ENCODE measurements at regions not wholly inside any gene's neighbourhood (a gene's known extent, or its start where the extent isn't known, plus 50 kb on each side); places are given as distances from the start of the nearest gene placed in this dataset.

DNA sequence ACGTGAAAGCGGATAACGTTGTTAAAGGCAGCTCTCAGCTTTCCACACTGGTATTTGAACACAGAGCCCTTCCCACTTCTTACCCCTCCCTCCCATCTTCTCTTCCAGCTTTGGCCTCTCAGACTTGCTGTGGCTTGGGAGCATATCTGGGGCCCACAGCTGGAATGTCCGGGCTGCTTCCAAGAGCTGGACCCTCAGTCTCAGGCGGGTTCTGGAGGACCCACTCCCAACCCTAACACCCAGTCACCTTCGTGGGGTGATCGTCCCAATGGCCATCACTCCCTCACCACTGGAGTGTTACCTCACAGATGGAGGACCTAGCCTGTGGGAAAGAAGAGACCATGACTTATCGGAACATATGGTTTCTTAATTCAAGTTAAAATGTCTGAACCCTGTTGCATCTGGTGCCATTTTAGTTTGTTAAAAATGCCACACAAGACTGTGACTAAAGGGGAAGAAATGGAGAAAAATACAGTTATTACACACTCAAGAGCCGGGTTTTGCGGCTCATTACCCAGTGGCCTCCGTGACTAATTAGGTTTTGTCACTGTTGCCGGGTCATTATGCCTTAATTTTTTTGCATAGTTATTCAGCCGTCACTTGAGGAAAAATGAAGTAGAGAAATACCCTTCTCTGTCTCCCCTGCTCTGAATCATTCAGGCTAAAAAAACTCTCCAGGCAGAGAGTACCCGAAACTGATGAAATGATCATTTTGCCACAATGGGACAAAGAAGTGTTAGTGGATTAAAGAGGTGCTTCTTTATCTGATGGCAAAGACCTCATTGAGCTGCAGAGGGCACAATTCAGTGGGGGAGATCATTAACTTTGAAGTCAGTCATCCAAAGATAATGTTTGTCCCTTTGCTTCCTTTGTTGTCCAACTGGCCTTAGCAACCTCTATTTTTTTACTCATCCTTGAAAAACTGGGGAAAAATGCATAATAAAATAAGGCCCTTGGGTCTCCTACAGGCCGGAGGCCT, 87.2 kb upstream of the HTATIP2 start:
- Mint-ChIP-seq H3K4me1 (peaks cover 0 to 11% (median 1%) of the 10 kb centered on the region in 4 donors), H3K36me3 (no peaks in the 10 kb centered on the region), H3K27ac (no peak overlapping the region), H3K27me3 (peaks cover 1 to 19% (median 14%) of the 10 kb centered on the region in 5 donors), H3K4me3 (no peak overlapping the region), H3K9me3 (peaks cover 0 to 2% (median 0%) of the 10 kb centered on the region in 9 donors)
- DNase-seq (no peak), ATAC-seq (no peak)
- POLR2A ChIA-PET, result no interaction called here

GRCh38 chr11:20274031-20274430, 89.5 kb upstream of the HTATIP2 start:
- Mint-ChIP-seq H3K4me3 (no peak overlapping the region), H3K4me1 (peaks cover 0 to 8% (median 1%) of the 10 kb centered on the region in 4 donors), H3K27me3 (peaks cover 4 to 30% (median 13%) of the 10 kb centered on the region in 5 donors), H3K36me3 (no peaks in the 10 kb centered on the region), H3K9me3 (peaks cover 0 to 2% (median 0%) of the 10 kb centered on the region in 9 donors), H3K27ac (no peak overlapping the region)
- POLR2A ChIA-PET, result no interaction called here
- ATAC-seq (no peak), DNase-seq (no peak)

DNA sequence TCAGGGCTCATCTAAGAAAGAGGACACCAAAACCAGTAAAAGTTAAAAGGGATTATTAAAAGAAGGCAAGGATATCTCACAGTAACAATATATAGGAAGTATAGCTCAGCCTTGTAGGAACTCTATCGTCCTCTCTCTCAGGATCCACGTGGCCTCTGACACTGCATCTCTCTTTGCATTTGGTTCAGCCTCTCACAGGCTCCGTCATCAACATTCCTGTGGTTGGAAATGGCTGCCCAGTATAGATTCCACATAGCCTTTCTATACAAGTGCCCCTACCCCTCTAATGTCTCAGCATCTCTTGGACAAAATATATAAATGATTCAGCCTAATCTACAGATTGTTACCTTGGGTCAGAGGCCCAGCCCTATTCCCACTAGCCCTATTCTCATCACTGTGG, 101.3 kb upstream of the DBX1 start:
- peaks cover 0 to 1% (median 0%) of the 10 kb centered on the region in 9 donors for H3K9me3 Mint-ChIP-seq
- H3K27ac Mint-ChIP-seq, result no peak overlapping the region

GRCh38 chr11:20260307-20260706, 100.0 kb upstream of the DBX1 start:
- no peak overlapping the region for H3K27ac Mint-ChIP-seq
- H3K4me3 Mint-ChIP-seq, result no peak overlapping the region
- DNase-seq, result no peak
- peaks cover 0 to 1% (median 0%) of the 10 kb centered on the region in 9 donors for H3K9me3 Mint-ChIP-seq
- POLR2A ChIA-PET, result no interaction called here
- no peaks in the 10 kb centered on the region for H3K36me3 Mint-ChIP-seq
- ATAC-seq, result no peak
- H3K4me1 Mint-ChIP-seq, result no peaks in the 10 kb centered on the region
- peaks cover 5 to 35% (median 16%) of the 10 kb centered on the region in 5 donors for H3K27me3 Mint-ChIP-seq

More for the DNA sequence above, 101.3 kb upstream of the DBX1 start:
- Mint-ChIP-seq H3K4me3 (no peak overlapping the region), H3K27me3 (peaks cover 6 to 35% (median 14%) of the 10 kb centered on the region in 5 donors), H3K36me3 (no peaks in the 10 kb centered on the region), H3K4me1 (no peaks in the 10 kb centered on the region)
- POLR2A ChIA-PET, result no interaction called here
- no peak for ATAC-seq
- no peak for DNase-seq

- Mint-ChIP-seq H3K9me3 (peaks cover 0 to 1% (median 0%) of the 10 kb centered on the region in 9 donors), H3K36me3 (no peaks in the 10 kb centered on the region), H3K4me1 (no peaks in the 10 kb centered on the region), H3K27ac (no peak overlapping the region), H3K27me3 (peaks cover 5 to 32% (median 16%) of the 10 kb centered on the region in 5 donors), H3K4me3 (no peak overlapping the region)
- POLR2A ChIA-PET, result no interaction called here
- no peak for ATAC-seq
- DNase-seq, result no peak
Measured at GRCh38 chr11:20259506-20259905, 99.2 kb upstream of the DBX1 start.

- Mint-ChIP-seq H3K4me1 (no peaks in the 10 kb centered on the region), H3K27ac (no peak overlapping the region), H3K27me3 (peaks cover 3 to 21% (median 12%) of the 10 kb centered on the region in 5 donors), H3K36me3 (no peaks in the 10 kb centered on the region), H3K4me3 (no peak overlapping the region), H3K9me3 (peaks cover 0 to 1% (median 0%) of the 10 kb centered on the region in 9 donors)
- POLR2A ChIA-PET, result no interaction called here
- DNase-seq (no peak), ATAC-seq (no peak)
Measured at GRCh38 chr11:20258376-20258895, 98.2 kb upstream of the DBX1 start.

- DNase-seq (no peak), ATAC-seq (no peak)
- peaks cover 0 to 1% (median 0%) of the 10 kb centered on the region in 9 donors for H3K9me3 Mint-ChIP-seq
- no peak overlapping the region for H3K27ac Mint-ChIP-seq
- H3K4me1 Mint-ChIP-seq, result no peaks in the 10 kb centered on the region
- no peak overlapping the region for H3K4me3 Mint-ChIP-seq
- H3K36me3 Mint-ChIP-seq, result no peaks in the 10 kb centered on the region
- POLR2A ChIA-PET, result no interaction called here
- peaks cover 5 to 23% (median 14%) of the 10 kb centered on the region in 5 donors for H3K27me3 Mint-ChIP-seq
Measured at GRCh38 chr11:20256925-20257324, 96.7 kb upstream of the DBX1 start.

DNA sequence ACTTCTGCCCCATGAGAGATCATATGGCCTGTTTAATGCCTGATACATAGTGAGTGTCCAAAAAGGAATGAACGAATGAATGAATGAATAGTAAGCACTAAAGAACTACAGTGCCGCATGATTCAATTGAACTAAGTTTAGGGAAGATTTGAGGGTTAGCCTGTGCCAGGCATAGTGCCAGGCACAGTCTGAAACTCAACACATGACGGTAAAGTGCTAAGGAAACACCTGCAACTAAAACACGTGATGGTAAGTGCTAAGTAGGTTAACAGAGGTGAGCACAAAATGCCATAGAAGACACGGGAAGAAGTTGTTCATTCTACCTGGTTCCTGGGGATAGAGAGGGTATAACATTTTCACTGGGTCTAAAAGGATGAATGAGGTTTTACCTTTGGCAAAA, 93.5 kb upstream of the DBX1 start:
- no peak for DNase-seq
- POLR2A ChIA-PET, result no interaction called here
- Mint-ChIP-seq H3K9me3 (no peaks in the 10 kb centered on the region), H3K36me3 (no peaks in the 10 kb centered on the region), H3K4me3 (no peak overlapping the region), H3K4me1 (no peaks in the 10 kb centered on the region), H3K27me3 (peaks cover 0 to 13% (median 3%) of the 10 kb centered on the region in 5 donors), H3K27ac (no peak overlapping the region)
- ATAC-seq, result no peak

DNA sequence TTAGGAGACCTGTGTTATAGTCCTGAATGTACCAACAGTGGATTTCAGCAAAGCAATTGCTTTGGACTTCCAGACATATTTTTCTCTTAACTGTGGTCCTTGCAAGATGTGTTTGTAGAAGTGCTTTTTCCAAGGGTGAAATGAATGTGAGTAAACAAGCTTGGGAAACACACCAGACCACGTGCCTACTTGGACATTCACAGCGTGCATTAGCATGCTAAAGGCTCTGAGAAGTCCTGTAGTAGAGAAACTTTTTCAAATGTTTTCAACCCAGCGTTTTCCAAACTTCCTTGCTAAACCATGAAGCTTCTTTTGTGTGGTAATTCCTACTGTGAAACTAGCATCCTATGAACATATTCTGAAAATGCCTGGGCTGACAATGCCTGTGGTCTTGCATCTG, 91.2 kb upstream of the DBX1 start:
- no peak overlapping the region for H3K4me3 Mint-ChIP-seq
- no peak overlapping the region for H3K27ac Mint-ChIP-seq
- DNase-seq (no peak), ATAC-seq (no peak)
- POLR2A ChIA-PET, result no interaction called here
- H3K27me3 Mint-ChIP-seq, result peaks cover 0 to 22% (median 8%) of the 10 kb centered on the region in 5 donors
- no peaks in the 10 kb centered on the region for H3K36me3 Mint-ChIP-seq
- no peaks in the 10 kb centered on the region for H3K4me1 Mint-ChIP-seq
- H3K9me3 Mint-ChIP-seq, result no peaks in the 10 kb centered on the region

DNA sequence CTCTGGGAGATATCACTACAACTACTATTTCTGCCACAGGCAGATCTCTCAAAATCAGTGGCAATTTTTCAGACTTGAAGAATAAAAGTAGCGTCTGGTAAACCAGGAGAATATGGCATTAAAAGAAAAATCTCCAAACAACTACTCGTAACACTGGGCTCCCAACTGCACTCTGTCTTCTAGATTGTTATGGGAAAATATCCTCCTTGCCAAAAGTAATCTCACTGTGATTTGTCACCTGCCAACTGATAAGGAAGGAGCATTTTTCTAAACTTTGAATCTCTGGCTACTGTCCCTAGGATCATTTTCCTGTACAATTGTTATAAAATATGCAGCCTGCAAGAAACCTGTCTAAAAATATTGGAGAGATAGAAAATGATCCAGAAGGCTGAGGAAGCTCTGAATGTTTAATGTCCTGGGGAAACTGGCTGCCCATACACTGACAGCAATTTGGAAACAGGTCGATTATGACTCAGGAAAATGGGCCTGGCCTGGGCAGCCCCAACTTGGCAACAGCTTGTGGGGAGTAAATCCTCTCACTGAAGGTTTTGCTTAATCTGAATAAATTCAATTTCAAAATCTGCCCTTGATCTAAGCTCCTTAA, 90.5 kb upstream of the DBX1 start:
- Mint-ChIP-seq H3K4me3 (no peak overlapping the region), H3K27me3 (peaks cover 0 to 22% (median 9%) of the 10 kb centered on the region in 5 donors), H3K4me1 (no peaks in the 10 kb centered on the region), H3K9me3 (no peaks in the 10 kb centered on the region), H3K27ac (no peak overlapping the region), H3K36me3 (no peaks in the 10 kb centered on the region)
- ATAC-seq (no peak), DNase-seq (no peak)
- POLR2A ChIA-PET, result no interaction called here

DNA sequence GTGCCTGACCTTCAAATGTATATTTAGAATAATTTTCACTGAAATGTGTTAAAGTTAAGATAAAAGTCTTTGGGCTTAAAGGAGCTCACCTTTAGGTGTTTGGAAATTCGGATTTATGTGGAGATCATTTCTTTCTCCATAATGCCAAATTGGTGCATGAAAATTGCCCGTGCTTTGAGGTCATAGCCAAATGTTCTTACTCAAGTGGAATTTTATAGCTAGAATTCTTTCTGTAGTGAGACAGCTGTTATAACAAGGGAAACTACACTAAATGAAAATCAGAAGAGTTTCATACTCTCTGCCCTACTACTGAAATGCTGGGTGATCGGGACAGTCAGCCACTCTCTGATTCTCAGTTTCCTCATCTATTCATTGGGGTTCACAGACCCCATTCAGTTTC, 89.5 kb upstream of the DBX1 start:
- H3K27ac Mint-ChIP-seq, result no peak overlapping the region
- POLR2A ChIA-PET, result no interaction called here
- H3K27me3 Mint-ChIP-seq, result peaks cover 0 to 22% (median 9%) of the 10 kb centered on the region in 5 donors
- ATAC-seq (no peak), DNase-seq (no peak)
- H3K4me1 Mint-ChIP-seq, result no peaks in the 10 kb centered on the region
- H3K9me3 Mint-ChIP-seq, result no peaks in the 10 kb centered on the region
- H3K36me3 Mint-ChIP-seq, result no peaks in the 10 kb centered on the region
- H3K4me3 Mint-ChIP-seq, result no peak overlapping the region

- H3K36me3 Mint-ChIP-seq, result no peaks in the 10 kb centered on the region
- ATAC-seq (no peak), DNase-seq (no peak)
- peaks cover 0 to 22% (median 9%) of the 10 kb centered on the region in 5 donors for H3K27me3 Mint-ChIP-seq
- H3K9me3 Mint-ChIP-seq, result no peaks in the 10 kb centered on the region
- H3K27ac Mint-ChIP-seq, result no peak overlapping the region
- no peaks in the 10 kb centered on the region for H3K4me1 Mint-ChIP-seq
- POLR2A ChIA-PET, result no interaction called here
- H3K4me3 Mint-ChIP-seq, result no peak overlapping the region
Measured at GRCh38 chr11:20249378-20249777, 89.1 kb upstream of the DBX1 start.

GRCh38 chr11:20248871-20249270, 88.6 kb upstream of the DBX1 start:
- DNase-seq (no peak), ATAC-seq (no peak)
- no peak overlapping the region for H3K27ac Mint-ChIP-seq
- H3K27me3 Mint-ChIP-seq, result peaks cover 0 to 18% (median 9%) of the 10 kb centered on the region in 5 donors
- no peak overlapping the region for H3K4me3 Mint-ChIP-seq
- no peaks in the 10 kb centered on the region for H3K4me1 Mint-ChIP-seq
- no peaks in the 10 kb centered on the region for H3K9me3 Mint-ChIP-seq
- POLR2A ChIA-PET, result no interaction called here
- no peaks in the 10 kb centered on the region for H3K36me3 Mint-ChIP-seq
